Fibroblast of the aortic adventitia (primary cell): ENCODE measurements at regions not wholly inside any gene's neighbourhood (a gene's known extent, or its start where the extent isn't known, plus 50 kb on each side); places are given as distances from the start of the nearest gene placed in this dataset.

ENCODE experiments used
- DNase-seq: peaks from one replicate; pipeline ENCODE4 v3.0.0-alpha.2; 2010; ENCODE audit warnings: low read depth
- H3K4me3 ChIP-seq: 2 replicates; pipeline ENCODE4 v1.5.1; 2011; ENCODE audit warnings: low read depth, mild to moderate bottlenecking, control low read depth, low read length, moderate library complexity
- CTCF ChIP-seq: IDR thresholded peaks from 2 replicates; pipeline ENCODE4 v1.5.1; 2011; ENCODE audit warnings: mild to moderate bottlenecking, low read length, control low read depth, inconsistent platforms; ENCODE audit not compliant: insufficient read depth

- DNase-seq = peak; percentile 73
- TF ChIP-seq CTCF = no peak
- no peak overlapping the region for H3K4me3 ChIP-seq
Measured at GRCh38 chr1:78420181-78420580, 70.6 kb upstream of the PTGFR start.

GRCh38 chr1:78420688-78421087 lies 70.1 kb upstream of the PTGFR start:
- no peak for DNase-seq
- no peak for TF ChIP-seq CTCF
- no peak overlapping the region for H3K4me3 ChIP-seq

- TF ChIP-seq CTCF = no peak
Measured at GRCh38 chr1:78424720-78425119, 66.1 kb upstream of the PTGFR start.

GRCh38 chr1:78426408-78426807 lies 64.4 kb upstream of the PTGFR start:
- peak; percentile 28 for DNase-seq
- TF ChIP-seq CTCF = no peak
- no peak overlapping the region for H3K4me3 ChIP-seq

More at GRCh38 chr1:78424720-78425119, 66.1 kb upstream of the PTGFR start:
- DNase-seq = no peak
- no peak overlapping the region for H3K4me3 ChIP-seq

GRCh38 chr1:78427506-78427905 lies 63.3 kb upstream of the PTGFR start:
- TF ChIP-seq CTCF = no peak
- DNase-seq = peak; percentile 31

GRCh38 chr1:78432016-78432415 lies 58.8 kb upstream of the PTGFR start:
- TF ChIP-seq CTCF = no peak
- no peak overlapping the region for H3K4me3 ChIP-seq
- DNase-seq = no peak

More at GRCh38 chr1:78427506-78427905, 63.3 kb upstream of the PTGFR start:
- H3K4me3 ChIP-seq = no peak overlapping the region

- no peak for DNase-seq
- TF ChIP-seq CTCF = no peak
- no peak overlapping the region for H3K4me3 ChIP-seq
Measured at GRCh38 chr1:78434351-78434750, 56.4 kb upstream of the PTGFR start.
